Gastroesophageal sphincter (tissue), 4 donors: ENCODE measurements at regions not wholly inside any gene's neighbourhood (a gene's known extent, or its start where the extent isn't known, plus 50 kb on each side); places are given as distances from the start of the nearest gene placed in this dataset.
"Not testable (repeated sequence)": the region's sequence is repeated elsewhere in the genome, so short reads cannot be mapped to it uniquely, and the experiment has no call there.

ENCODE experiments used
- ATAC-seq: fragments of 150-250 bp; one replicate; pipeline ENCODE4 v1.9.1; 2016; ENCODE audit warnings: mild to moderate bottlenecking, moderate library complexity
- H3K27ac ChIP-seq, 4 donors: fragments of 200-600 bp; sonication (generic) in 3 of 4; 1 replicate in 3 of 4; 2 replicates in 1 of 4; pipeline ENCODE4 v1.5.1; 2016 to 2019
- H3K27me3 ChIP-seq: fragments of 200-600 bp; sonication (generic); one replicate; pipeline ENCODE4 v1.5.1; 2019
- H3K36me3 ChIP-seq, 2 donors: fragments of 200-600 bp; sonication (generic); one replicate each; pipeline ENCODE4 v1.5.1; 2019; ENCODE audit warnings: control low read depth in 1 of 2
- H3K4me1 ChIP-seq, 3 donors: fragments of 200-600 bp; sonication (generic); 1 replicate in 2 of 3; 2 replicates in 1 of 3; pipeline ENCODE4 v1.5.1; 2016 to 2019; ENCODE audit warnings: control low read depth in 2 of 3
- H3K4me3 ChIP-seq, 2 donors: fragments of 200-600 bp; sonication (generic); one replicate each; pipeline ENCODE4 v1.5.1; 2019; ENCODE audit warnings: mild to moderate bottlenecking in 1 of 2, moderate library complexity in 1 of 2
- H3K9me3 ChIP-seq, 3 donors: fragments of 200-600 bp; sonication (generic); one replicate each; pipeline ENCODE4 v1.5.1; 2017 to 2019; ENCODE audit warnings: control low read depth in 2 of 3
- CTCF ChIP-seq, 4 experiments: fragments of 200-600 bp in 2 of 4; fragments of 450-650 bp in 2 of 4; sonication (generic) in 1 of 4; IDR thresholded peaks; one replicate each; pipeline ENCODE4 v1.5.1; 2017 to 2019; ENCODE audit warnings: antibody characterized with exemption in 4 of 4, mild to moderate bottlenecking in 2 of 4, moderate library complexity in 2 of 4
- EP300 ChIP-seq: sonication (generic); formaldehyde crosslinking; IDR thresholded peaks from one replicate; pipeline ENCODE4 v1.6.1; 2017; ENCODE audit warnings: antibody characterized with exemption, mild to moderate bottlenecking
- POLR2A ChIP-seq, 2 donors: fragments of 450-650 bp; IDR thresholded peaks; one replicate each; pipeline ENCODE4 v1.6.1; 2017; ENCODE audit warnings: antibody characterized with exemption in 2 of 2, mild to moderate bottlenecking in 2 of 2, moderate library complexity in 1 of 2
- POLR2AphosphoS5 ChIP-seq: sonication (generic); formaldehyde crosslinking; IDR thresholded peaks from one replicate; pipeline ENCODE4 v1.6.1; 2017; ENCODE audit warnings: antibody characterized with exemption
- WGBS, 2 donors: methylation state at CpG; one replicate each; pipeline ENCODE4 v1.1.5; 2018; ENCODE audit warnings: low coverage in 1 of 2; 5-methylcytosine and 5-hydroxymethylcytosine counted together

DNA sequence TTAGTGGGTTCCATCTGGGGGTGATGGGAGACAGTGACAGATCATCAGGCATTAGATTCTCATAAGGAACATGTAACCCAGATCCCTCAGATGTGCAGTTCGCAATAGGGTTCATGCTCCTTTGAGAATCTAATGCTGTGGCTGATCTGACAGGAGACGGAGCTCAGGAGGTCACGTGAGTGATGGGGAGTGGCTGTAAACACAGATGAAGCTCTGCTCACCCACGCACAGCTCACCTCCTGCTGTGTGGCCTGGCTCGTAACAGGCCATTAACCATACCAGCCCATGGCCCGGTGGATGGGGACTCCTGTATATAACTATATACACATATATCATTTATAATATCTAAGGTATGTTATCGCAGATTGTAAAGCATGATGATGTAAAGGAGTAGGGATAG, 214.2 kb downstream of the MAF start:
- Histone ChIP-seq H3K4me1 (peaks cover 0 to 7% (median 0%) of the 10 kb centered on the region in 3 donors), H3K4me3 (no peak overlapping the region), H3K9me3 (no peaks in the 10 kb centered on the region), H3K27ac (no peak overlapping the region), H3K36me3 (no peaks in the 10 kb centered on the region), H3K27me3 (no peaks in the 10 kb centered on the region)
- no peak for ATAC-seq
- 81 to 94% methylated on average over 4 to 7 of the region's 7 CpGs for WGBS, 2 donors
- no peak for TF ChIP-seq POLR2AphosphoS5
- no peak for TF ChIP-seq POLR2A (IDR thresholded peaks at IDR 0.05)
- TF ChIP-seq CTCF (IDR thresholded peaks at IDR 0.05), result no peak
- TF ChIP-seq EP300, result no peak

GRCh38 chr16:79381603-79382042, 218.9 kb downstream of the MAF start:
- Histone ChIP-seq H3K9me3 (peaks cover 0 to 5% (median 0%) of the 10 kb centered on the region in 3 donors), H3K4me3 (no peak overlapping the region), H3K4me1 (peaks cover 0 to 8% (median 0%) of the 10 kb centered on the region in 3 donors), H3K36me3 (no peaks in the 10 kb centered on the region), H3K27me3 (peaks cover 6% of the 10 kb centered on the region), H3K27ac (no peak overlapping the region)
- WGBS, 2 donors, result 33 to 39% methylated on average over 10 of the region's 10 CpGs
- peak; percentile 65 for ATAC-seq
- TF ChIP-seq CTCF (IDR thresholded peaks at IDR 0.05), result no peak
- TF ChIP-seq EP300, result no peak
- no peak for TF ChIP-seq POLR2A (IDR thresholded peaks at IDR 0.05)
- no peak for TF ChIP-seq POLR2AphosphoS5

DNA sequence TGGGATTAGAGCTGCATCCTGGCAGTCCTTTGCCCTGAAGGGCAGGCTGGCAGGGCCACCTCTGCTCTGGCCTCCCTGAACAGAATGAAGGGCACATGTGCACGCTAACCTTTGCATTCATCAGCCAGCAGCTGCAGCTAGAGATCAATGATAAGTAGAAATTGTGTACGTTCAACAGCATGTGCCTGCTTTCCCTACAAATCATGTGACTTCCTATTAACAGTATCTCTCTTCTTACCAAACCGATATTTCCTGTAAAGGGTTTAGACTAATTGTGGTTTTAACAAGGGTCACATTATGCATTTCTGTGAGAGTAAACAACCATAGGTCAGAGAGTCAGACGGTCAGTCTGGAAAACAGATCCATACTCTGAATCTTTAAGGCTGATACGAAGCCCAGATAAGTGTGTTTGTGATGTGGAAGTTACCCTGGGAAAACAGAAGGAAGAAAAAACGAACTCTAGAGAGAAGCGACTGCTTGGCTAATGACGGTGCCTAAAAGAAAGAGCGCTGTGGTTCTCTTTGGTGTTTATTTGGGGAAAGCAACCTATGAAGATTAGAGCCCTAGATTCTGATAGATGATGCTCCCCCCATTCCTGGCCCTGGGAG, 219.4 kb downstream of the MAF start:
- WGBS, 2 donors, result 52 to 66% methylated on average over 7 of the region's 9 CpGs
- no peak for ATAC-seq

DNA sequence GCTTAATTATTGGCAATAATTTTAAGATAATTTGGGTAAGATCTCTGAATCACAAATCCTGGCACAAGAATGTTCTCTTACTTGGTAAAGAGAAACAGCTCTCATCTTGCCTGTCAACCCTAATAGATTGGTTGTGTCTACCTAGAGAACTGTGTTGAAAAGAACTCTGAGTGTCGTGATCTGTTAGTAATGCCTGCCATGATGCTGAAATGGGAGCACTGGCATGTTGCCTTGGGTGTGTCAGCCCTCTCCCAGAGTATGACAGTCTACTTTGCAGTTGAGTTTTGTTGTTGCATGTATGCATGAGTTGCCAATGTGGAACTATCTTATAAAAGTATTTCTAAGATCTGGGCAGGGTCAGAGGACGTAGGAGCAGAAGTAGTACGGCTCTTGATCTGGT, 221.4 kb downstream of the MAF start:
- TF ChIP-seq POLR2A (IDR thresholded peaks at IDR 0.05) (no peak), CTCF (IDR thresholded peaks at IDR 0.05) (no peak), POLR2AphosphoS5 (no peak), EP300 (no peak)
- 60 to 80% methylated on average over 1 to 3 of the region's 3 CpGs for WGBS, 2 donors
- Histone ChIP-seq H3K36me3 (no peaks in the 10 kb centered on the region), H3K4me3 (no peak overlapping the region), H3K27ac (no peak overlapping the region), H3K4me1 (peaks cover 0 to 8% (median 0%) of the 10 kb centered on the region in 3 donors), H3K9me3 (peaks cover 0 to 5% (median 0%) of the 10 kb centered on the region in 3 donors), H3K27me3 (peaks cover 6% of the 10 kb centered on the region)
- ATAC-seq, result no peak

More for the DNA sequence above, 219.4 kb downstream of the MAF start:
- Histone ChIP-seq H3K36me3 (no peaks in the 10 kb centered on the region), H3K9me3 (peaks cover 0 to 5% (median 0%) of the 10 kb centered on the region in 3 donors), H3K27ac (no peak overlapping the region), H3K27me3 (peaks cover 6% of the 10 kb centered on the region), H3K4me1 (peaks cover 0 to 8% (median 0%) of the 10 kb centered on the region in 3 donors), H3K4me3 (no peak overlapping the region)
- TF ChIP-seq EP300, result no peak
- TF ChIP-seq CTCF (IDR thresholded peaks at IDR 0.05), result no peak
- no peak for TF ChIP-seq POLR2A (IDR thresholded peaks at IDR 0.05)

DNA sequence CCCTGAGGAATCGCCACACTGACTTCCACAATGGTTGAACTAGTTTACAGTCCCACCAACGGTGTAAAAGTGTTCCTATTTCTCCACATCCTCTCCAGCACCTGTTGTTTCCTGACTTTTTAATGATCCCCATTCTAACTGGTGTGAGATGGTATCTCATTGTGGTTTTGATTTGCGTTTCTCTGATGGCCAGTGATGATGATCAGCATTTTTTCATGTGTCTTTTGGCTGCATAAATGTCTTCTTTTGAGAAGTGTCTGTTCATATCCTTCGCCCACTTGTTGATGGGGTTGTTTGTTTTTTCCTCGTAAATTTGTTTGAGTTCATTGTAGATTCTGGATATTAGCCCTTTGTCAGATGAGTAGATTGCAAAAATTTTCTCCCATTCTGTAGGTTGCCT, 223.5 kb downstream of the MAF start:
- H3K9me3 ChIP-seq, H3K36me3 ChIP-seq, H3K4me1 ChIP-seq, ATAC-seq, H3K4me3 ChIP-seq, H3K27ac ChIP-seq, H3K27me3 ChIP-seq: not testable (repeated sequence)
- 94% methylated on average over 2 of the region's 5 CpGs; no CpG with 5 or more reads in 1 of the 2 donors for WGBS, 2 donors
